Activated CD8-positive, alpha-beta memory T cell treated with anti-CD3 and anti-CD28 coated beads, Interleukin-2, amount 50 U/mL, for 1 hour (primary cell): ENCODE measurements at regions not wholly inside any gene's neighbourhood (a gene's known extent, or its start where the extent isn't known, plus 50 kb on each side); places are given as distances from the start of the nearest gene placed in this dataset.
"Not testable (repeated sequence)": the region's sequence is repeated elsewhere in the genome, so short reads cannot be mapped to it uniquely, and the experiment has no call there.

Experiments
- DNase-seq: peaks from one replicate; pipeline ENCODE4 v3.0.0-alpha.2; 2020; ENCODE audit errors: extremely low read depth

GRCh38 chr13:21911646-21912298 is 240.9 kb downstream of the FGF9 start:
- DNase-seq: no peak

GRCh38 chr13:21913010-21913409 is 242.1 kb downstream of the FGF9 start:
- DNase-seq: no peak

- no peak for DNase-seq
Measured at GRCh38 chr13:21917086-21918015, 246.5 kb downstream of the FGF9 start.

DNA sequence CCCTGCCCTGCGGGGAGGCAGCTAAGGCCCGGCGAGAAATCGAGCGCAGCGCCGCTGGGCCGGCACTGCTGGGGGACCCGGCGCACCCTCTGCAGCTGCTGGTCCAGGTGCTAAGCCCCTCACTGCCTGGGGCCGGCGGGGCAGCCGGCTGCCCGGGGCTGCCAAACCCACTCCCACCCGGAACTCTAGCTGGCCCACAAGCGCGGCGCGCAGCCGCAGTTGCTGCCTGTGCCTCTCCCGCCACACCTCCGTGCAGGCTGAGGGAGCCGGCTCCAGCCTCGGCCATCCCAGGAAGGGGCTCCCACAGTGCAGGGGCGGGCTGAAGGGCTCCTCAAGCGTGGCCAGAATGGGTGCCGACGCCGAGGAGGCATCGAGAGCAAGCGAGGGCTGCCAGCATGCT is 249.9 kb downstream of the FGF9 start:
- not testable (repeated sequence) for DNase-seq

- DNase-seq: no peak
Measured at GRCh38 chr13:21924958-21925357, 254.1 kb downstream of the FGF9 start.

DNA sequence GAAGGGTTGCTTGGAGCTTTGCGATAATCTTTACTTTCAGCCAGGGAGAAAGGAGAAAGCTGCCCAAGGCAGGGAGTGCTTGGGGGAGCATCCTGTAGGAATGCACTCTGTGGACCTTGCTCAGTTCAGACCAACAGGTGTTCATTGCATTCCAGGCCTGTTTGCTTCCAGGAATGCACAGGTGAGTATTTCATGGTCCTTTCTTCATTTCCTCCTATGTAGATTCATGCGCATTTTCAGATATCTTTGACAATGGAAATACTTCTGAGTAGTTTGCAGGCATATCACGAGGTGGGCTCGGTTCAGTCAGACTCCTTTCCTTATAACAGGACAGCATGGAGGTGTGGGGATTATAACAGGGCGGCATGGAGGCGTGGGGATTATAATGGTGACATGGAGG is 254.8 kb downstream of the FGF9 start:
- no peak for DNase-seq

DNA sequence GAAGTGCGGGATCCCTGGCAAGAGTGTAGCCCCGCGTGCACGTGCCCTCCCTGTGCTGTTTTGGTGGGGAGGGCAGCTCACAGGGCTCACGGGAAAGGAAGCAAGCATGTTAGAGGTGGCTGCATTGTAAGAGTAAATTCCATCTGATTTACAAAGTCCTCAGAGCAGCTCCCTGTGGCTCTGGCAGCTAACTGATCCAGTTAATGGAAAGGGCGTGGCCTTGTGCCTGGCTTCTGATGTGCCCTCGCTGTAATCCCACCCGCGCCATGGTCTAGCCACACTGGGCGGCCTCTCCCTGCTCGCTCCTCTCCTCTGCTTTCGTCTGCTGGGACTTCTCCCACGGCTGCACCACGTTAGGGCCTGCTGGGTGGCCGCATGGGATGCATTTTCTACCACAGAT is 258.5 kb downstream of the FGF9 start:
- no peak for DNase-seq

DNA sequence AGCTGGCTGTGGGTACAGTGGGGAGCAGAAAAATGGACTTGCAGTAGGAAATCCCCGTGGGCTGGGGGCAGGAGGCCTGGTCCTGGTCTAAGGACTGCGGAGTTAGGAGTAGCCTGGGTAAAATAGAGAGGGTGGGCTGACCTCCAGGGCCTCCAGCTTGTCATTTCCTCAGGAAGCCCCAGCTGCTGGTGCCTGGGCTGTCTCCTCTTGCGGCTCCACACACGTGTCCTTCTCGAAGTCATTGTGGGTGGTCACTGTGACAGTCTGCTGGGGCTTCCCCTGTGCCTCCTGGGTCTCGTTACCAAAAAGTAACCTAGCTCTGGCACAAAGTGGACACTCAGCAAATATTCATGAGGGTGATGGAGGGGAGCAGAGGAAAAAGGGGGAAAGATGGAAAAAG is 259.7 kb downstream of the FGF9 start:
- DNase-seq: no peak

DNA sequence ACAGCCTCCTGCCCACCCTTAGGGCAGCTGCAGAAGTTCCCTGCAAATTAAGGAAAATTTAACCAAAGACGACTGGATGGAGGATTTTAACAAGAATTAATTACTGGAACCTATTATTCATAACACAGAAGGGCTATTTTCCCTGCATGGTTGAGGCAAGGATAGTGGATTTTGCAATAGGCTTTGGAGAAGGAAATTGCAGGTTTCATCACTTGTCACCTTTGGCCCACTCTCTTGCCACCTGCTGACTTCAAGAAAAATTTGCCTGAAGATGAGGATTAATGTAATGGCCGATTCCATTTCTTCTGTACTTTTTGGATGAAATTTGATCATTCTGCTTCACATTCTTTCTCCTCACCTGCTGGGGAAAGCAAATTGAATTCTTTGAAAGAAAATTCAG is 261.7 kb downstream of the FGF9 start:
- DNase-seq: no peak

DNA sequence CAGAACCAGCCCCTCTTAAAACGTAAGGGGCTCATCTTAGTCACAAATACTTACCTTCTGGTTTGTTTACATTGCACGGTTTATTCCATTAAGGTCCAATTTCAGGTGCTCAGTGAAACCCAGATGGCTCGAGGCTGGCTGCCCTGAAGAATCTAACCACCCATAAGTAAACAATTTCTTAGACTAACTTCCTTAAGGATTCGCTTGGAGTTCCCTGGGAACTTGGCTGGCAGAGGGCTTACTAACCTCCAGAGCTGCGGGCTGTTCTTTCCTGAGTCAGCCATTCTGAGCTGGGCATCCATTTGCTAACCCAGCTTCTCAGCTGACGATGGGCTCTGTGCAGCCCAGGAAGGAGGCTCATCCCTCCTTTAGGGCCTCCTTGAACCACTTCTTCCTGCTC is 262.1 kb downstream of the FGF9 start:
- DNase-seq: no peak

DNA sequence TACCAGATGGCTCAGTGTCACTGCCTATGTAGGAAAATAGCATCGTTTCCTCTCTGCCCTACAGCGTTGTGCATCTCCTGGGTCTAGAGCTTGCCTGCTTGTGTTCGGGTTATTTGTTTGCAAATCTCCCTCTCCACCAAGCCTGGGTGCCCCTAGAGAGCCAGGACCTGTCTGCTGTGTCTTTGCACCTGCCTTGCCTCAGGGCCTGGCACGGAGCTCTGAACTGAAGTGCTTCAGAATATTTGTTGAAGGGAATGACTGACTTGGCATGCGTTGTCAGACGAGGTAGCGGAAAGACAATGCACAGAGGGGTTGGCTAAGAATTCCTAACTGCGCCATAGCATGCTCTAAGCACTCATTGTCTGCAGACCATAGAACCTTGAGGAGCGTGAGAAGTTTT is 263.4 kb downstream of the FGF9 start:
- no peak for DNase-seq

DNA sequence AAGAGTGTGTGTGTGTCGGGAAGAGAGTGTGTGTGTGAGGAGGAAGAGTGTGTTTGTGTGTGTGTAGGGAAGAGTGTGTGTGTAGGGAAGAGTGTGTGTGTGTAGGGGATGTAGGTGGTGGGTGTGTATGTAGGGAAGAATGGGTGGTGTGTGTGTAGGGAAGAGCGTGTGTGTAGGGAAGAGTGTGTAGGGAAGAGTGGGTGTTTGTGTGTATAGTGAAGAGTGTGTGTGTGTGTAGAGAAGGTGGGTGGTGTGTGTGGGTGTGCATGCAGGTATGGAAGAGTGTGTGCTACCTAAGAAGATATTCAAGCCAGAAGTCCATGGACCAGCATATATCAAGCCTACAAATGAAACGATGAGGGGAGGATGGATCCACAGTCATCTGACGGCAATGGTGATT is 265.8 kb downstream of the FGF9 start:
- DNase-seq: no peak

GRCh38 chr13:21938168-21938567 is 267.3 kb downstream of the FGF9 start:
- no peak for DNase-seq

DNA sequence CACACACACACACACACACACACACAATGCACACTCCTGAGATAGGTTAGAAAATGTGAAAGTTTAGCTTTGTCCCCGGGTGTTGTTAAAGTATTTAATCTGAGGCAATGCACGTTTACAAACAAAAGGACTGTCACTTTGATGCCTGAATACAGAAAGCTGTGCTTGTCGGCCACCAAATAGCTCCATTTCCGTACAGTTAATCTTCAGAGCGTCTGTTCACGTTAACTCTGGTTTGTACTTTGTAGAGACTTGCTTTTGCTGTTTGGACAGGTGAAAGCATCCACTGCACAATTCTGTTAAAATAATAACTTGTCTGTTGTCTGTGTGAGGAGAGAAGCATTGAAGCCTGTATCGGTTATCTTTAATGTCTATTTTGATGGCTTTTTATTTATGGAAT is 267.8 kb downstream of the FGF9 start:
- DNase-seq: no peak

- DNase-seq: no peak
Measured at GRCh38 chr13:21942061-21942460, 271.2 kb downstream of the FGF9 start.

DNA sequence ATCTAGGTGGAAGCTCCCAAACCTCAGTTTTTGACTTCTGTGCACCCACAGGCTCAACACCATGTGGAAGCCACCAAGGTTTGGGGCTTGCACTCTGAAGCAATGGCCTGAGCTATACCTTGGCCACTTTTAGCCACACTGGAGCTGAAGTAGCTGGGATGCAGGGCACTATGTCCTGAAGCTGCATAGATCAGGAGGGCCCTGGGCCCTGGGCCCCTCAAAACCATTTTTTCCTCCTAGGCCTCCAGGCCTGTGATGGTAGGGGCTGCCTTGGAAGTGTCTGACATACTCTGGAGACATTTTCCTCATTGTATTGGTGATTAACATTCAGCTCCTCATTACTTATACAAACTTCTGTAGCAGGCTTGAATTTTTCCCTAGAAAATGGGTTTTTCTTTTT is 273.7 kb downstream of the FGF9 start:
- DNase-seq: no peak

GRCh38 chr13:21945195-21945594 is 274.3 kb downstream of the FGF9 start:
- no peak for DNase-seq

DNA sequence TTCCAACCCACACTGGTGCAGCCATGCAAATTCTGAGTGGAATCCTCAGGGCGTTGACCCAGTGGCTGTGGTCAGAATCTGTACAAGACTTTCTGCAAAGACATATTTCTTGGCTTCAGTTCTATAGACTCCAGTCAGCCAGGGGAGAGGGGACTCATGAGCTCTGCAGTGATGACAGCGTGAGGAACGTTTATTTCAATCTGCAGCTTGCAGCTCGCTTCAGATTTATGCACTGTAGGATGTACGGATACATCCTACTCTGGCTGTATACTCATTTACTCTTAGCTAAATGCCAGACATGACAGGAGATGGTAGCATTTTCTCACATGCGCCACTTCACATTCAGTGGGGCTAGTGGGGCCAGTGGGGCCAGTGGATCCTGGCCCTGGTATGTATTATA is 276.1 kb downstream of the FGF9 start:
- DNase-seq: no peak

DNA sequence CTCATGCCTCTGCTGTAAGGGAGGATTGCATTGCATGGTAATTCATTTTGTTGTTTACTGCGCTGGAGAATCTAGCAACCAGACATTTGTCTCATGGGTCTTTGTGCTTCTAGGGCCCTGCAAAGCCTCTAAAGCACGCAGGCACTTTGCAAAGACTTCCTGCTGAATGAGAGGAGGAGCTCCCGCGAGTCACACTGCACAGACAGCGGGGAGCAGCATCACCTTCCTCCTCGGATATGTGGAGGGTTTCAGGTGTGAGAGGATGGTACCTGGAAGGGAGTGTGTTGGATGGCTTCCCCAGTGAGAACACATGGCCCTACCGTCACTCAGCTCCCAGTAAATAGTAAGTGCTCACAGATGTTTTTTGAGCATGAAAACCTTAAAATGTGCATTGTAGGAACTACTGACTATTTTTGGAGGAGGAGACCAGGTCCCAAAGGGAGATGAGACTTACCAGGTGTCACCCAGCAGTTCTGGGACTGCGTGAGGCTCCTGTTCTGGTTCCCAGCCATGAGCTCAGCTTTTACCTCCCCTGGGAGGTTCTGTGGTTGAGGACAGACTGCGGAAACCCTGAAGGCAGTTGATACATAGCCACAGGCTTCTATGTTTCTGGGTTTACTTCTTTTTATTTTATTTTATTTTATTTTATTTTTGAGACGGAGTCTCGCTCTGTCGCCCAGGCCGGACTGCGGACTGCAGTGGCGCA is 278.0 kb downstream of the FGF9 start:
- no peak for DNase-seq

- DNase-seq: no peak
Measured at GRCh38 chr13:21949818-21950429, 279.1 kb downstream of the FGF9 start.

- DNase-seq: no peak
Measured at GRCh38 chr13:21956666-21957065, 285.8 kb downstream of the FGF9 start.

DNA sequence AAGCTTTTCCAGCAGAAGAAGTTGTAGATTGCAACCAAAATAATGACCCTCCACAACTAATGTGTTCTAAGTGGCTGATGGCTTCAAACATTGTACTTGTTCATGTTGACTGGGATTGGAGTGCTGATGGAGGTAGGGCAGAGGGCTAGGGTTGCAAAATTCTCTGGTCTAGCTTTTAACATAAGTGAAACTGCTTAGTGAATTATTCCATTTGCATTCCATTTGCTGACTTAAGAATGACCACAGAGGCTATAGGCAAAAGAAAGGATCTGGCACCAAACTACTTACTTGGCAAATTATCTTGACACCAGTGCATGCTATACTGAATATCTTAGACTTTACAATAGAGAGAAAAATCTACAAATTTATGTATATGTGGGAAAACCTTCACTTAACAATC is 287.0 kb downstream of the FGF9 start:
- no peak for DNase-seq
